Neuronal stem cell (in vitro differentiated cells): ENCODE measurements at regions not wholly inside any gene's neighbourhood (a gene's known extent, or its start where the extent isn't known, plus 50 kb on each side); places are given as distances from the start of the nearest gene placed in this dataset.
"Not testable (repeated sequence)": the region's sequence is repeated elsewhere in the genome, so short reads cannot be mapped to it uniquely, and the experiment has no call there.

Source experiments
- DNase-seq: peaks from one replicate; pipeline ENCODE4 v3.0.0-alpha.2; 2013; ENCODE audit warnings: low spot score
- H2AFZ ChIP-seq: one replicate; pipeline ENCODE4 v1.6.1; 2013; ENCODE audit warnings: mild to moderate bottlenecking, low read length, inconsistent platforms
- H2AK5ac ChIP-seq: 2 replicates; pipeline ENCODE4 v1.6.1; 2013; ENCODE audit warnings: low read depth, mild to moderate bottlenecking, inconsistent platforms, low read length, moderate library complexity, mixed read lengths
- H2BK120ac ChIP-seq: 2 replicates; pipeline ENCODE4 v1.6.1; 2013; ENCODE audit warnings: low read depth, mild to moderate bottlenecking, inconsistent platforms, low read length, moderate library complexity, mixed read lengths
- H2BK12ac ChIP-seq: one replicate; pipeline ENCODE4 v1.6.1; 2013; ENCODE audit warnings: low read length, inconsistent platforms
- H2BK15ac ChIP-seq: 2 replicates; pipeline ENCODE4 v1.6.1; 2013; ENCODE audit warnings: mild to moderate bottlenecking, low read length, inconsistent platforms, mixed read lengths
- H2BK5ac ChIP-seq: one replicate; pipeline ENCODE4 v1.6.1; 2013; ENCODE audit warnings: inconsistent platforms, mild to moderate bottlenecking, low read length, moderate library complexity
- H3K14ac ChIP-seq: one replicate; pipeline ENCODE4 v1.6.1; 2013; ENCODE audit warnings: low read length, inconsistent platforms
- H3K18ac ChIP-seq: 2 replicates; pipeline ENCODE4 v1.6.1; 2013; ENCODE audit warnings: low read length, inconsistent platforms
- H3K23ac ChIP-seq: 2 replicates; pipeline ENCODE4 v1.6.1; 2013; ENCODE audit warnings: low read depth, mild to moderate bottlenecking, mixed read lengths, low read length, inconsistent platforms; ENCODE audit not compliant: poor library complexity
- H3K27ac ChIP-seq: replicated peaks from 3 replicates; pipeline ENCODE4 v1.5.1; 2013; ENCODE audit warnings: low read length, inconsistent platforms
- H3K27me3 ChIP-seq, 3 experiments: 2 replicates each; pipeline ENCODE4 v1.6.1; 2013; ENCODE audit warnings: low read length in 3 of 3, mild to moderate bottlenecking in 2 of 3, inconsistent platforms in 1 of 3, low read depth in 1 of 3, mixed read lengths in 1 of 3, moderate library complexity in 1 of 3; ENCODE audit not compliant: control insufficient read depth in 3 of 3, insufficient read depth in 3 of 3
- H3K36me3 ChIP-seq, 2 donors: replicated peaks in 1 of 2; 2 replicates each; pipeline ENCODE4 v1.6.1; 2013; ENCODE audit warnings: low read length in 2 of 2; ENCODE audit not compliant: control insufficient read depth in 2 of 2, insufficient read depth in 2 of 2
- H3K4ac ChIP-seq: 2 replicates; pipeline ENCODE4 v1.6.1; 2013; ENCODE audit warnings: inconsistent platforms, mild to moderate bottlenecking, low read length, moderate library complexity
- H3K4me1 ChIP-seq, 2 donors: 1 replicate in 1 of 2; 2 replicates in 1 of 2; pipeline ENCODE4 v1.6.1; 2013; ENCODE audit warnings: low read length in 2 of 2, low read depth in 1 of 2; ENCODE audit not compliant: control insufficient read depth in 2 of 2, insufficient read depth in 1 of 2
- H3K4me2 ChIP-seq: one replicate; pipeline ENCODE4 v1.6.1; 2013; ENCODE audit warnings: mild to moderate bottlenecking, low read length, inconsistent platforms; ENCODE audit not compliant: insufficient read depth, poor library complexity, severe bottlenecking
- H3K4me3 ChIP-seq, 2 donors: 2 replicates each; pipeline ENCODE4 v1.5.1; 2013; ENCODE audit warnings: low read length in 2 of 2, mild to moderate bottlenecking in 2 of 2, inconsistent platforms in 1 of 2, moderate library complexity in 1 of 2
- H3K79me1 ChIP-seq: one replicate; pipeline ENCODE4 v1.6.1; 2013; ENCODE audit warnings: low read depth, mild to moderate bottlenecking, inconsistent platforms, low read length, moderate library complexity
- H3K9ac ChIP-seq: one replicate; pipeline ENCODE4 v1.6.1; 2013; ENCODE audit warnings: mild to moderate bottlenecking, low read depth, low read length, inconsistent platforms; ENCODE audit not compliant: poor library complexity
- H3K9me3 ChIP-seq, 2 donors: replicated peaks in 1 of 2; 2 replicates each; pipeline versions ENCODE3 to v1.6.1; 2013; ENCODE audit warnings: low read length in 2 of 2, mild to moderate bottlenecking in 2 of 2, inconsistent platforms in 1 of 2, low read depth in 1 of 2, mixed read lengths in 1 of 2, moderate library complexity in 1 of 2; ENCODE audit not compliant: control insufficient read depth in 2 of 2, insufficient read depth in 1 of 2
- H4K8ac ChIP-seq: one replicate; pipeline ENCODE4 v1.6.1; 2013; ENCODE audit warnings: low read depth, mild to moderate bottlenecking, inconsistent platforms, low read length, moderate library complexity
- H4K91ac ChIP-seq: one replicate; pipeline ENCODE4 v1.6.1; 2013; ENCODE audit warnings: low read length, low read depth, mild to moderate bottlenecking, inconsistent platforms; ENCODE audit not compliant: poor library complexity
- WGBS, 2 donors: extraction: QIAGEN DNeasy Blood & Tissue Kit; methylation state at CpG; one replicate each; pipeline ENCODE4 v1.1.7; 2013; ENCODE audit warnings: missing lambda C conversion rate in 2 of 2, mixed read lengths in 1 of 2; ENCODE audit not compliant: insufficient read length in 2 of 2, insufficient replicate concordance in 1 of 2; ENCODE audit errors: extremely low coverage in 2 of 2; 5-methylcytosine and 5-hydroxymethylcytosine counted together

- not testable (repeated sequence) for H2BK15ac ChIP-seq, H3K4me1 ChIP-seq, H3K36me3 ChIP-seq, DNase-seq, H2BK120ac ChIP-seq, H3K4me3 ChIP-seq, H2AK5ac ChIP-seq, H2BK5ac ChIP-seq, H3K9ac ChIP-seq, H4K8ac ChIP-seq, H3K4me2 ChIP-seq, H3K79me1 ChIP-seq, H3K4ac ChIP-seq, H3K23ac ChIP-seq, H2BK12ac ChIP-seq, H4K91ac ChIP-seq, H3K9me3 ChIP-seq, H3K18ac ChIP-seq, H2AFZ ChIP-seq, H3K14ac ChIP-seq, H3K27ac ChIP-seq, H3K27me3 ChIP-seq
- WGBS, 2 donors = no CpG with 5 or more reads among the region's 28 CpGs
Observed at GRCh38 chr5:166810093-166810658, 1481.3 kb upstream of the WWC1 start.

DNA sequence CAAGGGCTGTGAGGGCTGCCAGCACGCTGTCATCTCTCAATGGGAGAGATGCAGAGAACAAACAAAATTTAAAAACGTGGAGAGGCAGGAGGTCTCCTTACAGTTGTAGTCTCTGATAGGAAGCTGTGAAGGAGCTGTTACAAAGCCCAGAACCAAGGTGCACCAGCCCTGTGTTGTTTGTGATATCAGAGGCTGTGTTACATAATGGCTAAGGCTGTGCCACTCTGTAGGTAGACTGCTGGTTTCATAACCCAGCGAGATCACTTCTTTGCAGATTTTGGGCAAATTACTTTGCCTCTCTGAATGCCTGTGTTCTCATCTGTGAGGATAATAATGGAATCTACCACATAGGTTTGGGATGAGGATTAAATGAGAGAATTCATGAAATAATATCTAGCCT, 1480.7 kb upstream of the WWC1 start:
- H3K79me1 ChIP-seq = no peaks in the 10 kb centered on the region

DNA sequence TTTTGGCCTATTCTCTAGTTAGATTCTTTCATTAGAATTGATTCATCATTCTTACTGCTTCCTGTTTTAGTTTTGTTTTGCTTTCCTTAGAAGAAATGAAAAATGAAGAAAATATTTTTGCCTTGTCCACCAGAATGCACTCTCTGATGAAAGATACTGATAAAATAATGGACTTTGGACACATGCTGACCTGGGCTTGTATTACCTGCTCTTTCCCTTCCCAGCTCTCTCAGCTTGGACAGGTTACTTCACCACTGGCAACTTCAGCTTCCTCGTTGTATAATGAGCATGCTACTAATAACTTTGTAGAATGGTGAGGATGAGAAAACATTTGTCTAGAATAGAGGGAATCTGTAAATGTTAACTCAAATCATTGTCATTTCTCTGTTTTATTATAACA, 1468.1 kb upstream of the WWC1 start:
- H3K23ac ChIP-seq = no peak overlapping the region
- no peaks in the 10 kb centered on the region for H3K36me3 ChIP-seq
- no peak overlapping the region for H3K9ac ChIP-seq
- no peak overlapping the region for H3K4ac ChIP-seq
- no peak overlapping the region for H2AFZ ChIP-seq
- H3K4me3 ChIP-seq = no peak overlapping the region
- no peak for DNase-seq
- no peak overlapping the region for H2BK15ac ChIP-seq
- H3K27ac ChIP-seq = no peak overlapping the region
- H4K91ac ChIP-seq = no peak overlapping the region
- no peaks in the 10 kb centered on the region for H3K79me1 ChIP-seq
- H3K18ac ChIP-seq = no peak overlapping the region
- no peak overlapping the region for H4K8ac ChIP-seq
- no peak overlapping the region for H2BK12ac ChIP-seq
- H2AK5ac ChIP-seq = no peak overlapping the region
- H3K27me3 ChIP-seq = no peaks in the 10 kb centered on the region
- no peak overlapping the region for H2BK5ac ChIP-seq
- H3K9me3 ChIP-seq = no peaks in the 10 kb centered on the region
- no peak overlapping the region for H3K4me2 ChIP-seq
- H3K4me1 ChIP-seq = no peaks in the 10 kb centered on the region
- H3K14ac ChIP-seq = no peak overlapping the region
- no CpG with 5 or more reads among the region's 1 CpG for WGBS, 2 donors
- no peak overlapping the region for H2BK120ac ChIP-seq

More for the DNA sequence above, 1480.7 kb upstream of the WWC1 start:
- Histone ChIP-seq H3K23ac (no peak overlapping the region), H3K9me3 (peaks cover 0 to 2% of the 10 kb centered on the region in 2 donors), H2AK5ac (no peak overlapping the region), H3K9ac (no peak overlapping the region), H4K8ac (no peak overlapping the region), H3K36me3 (no peaks in the 10 kb centered on the region), H3K4me3 (no peak overlapping the region), H2AFZ (no peak overlapping the region), H2BK5ac (no peak overlapping the region), H2BK12ac (no peak overlapping the region), H3K4me1 (peaks cover 0 to under 1% of the 10 kb centered on the region in 2 donors), H4K91ac (no peak overlapping the region), H3K27me3 (no peaks in the 10 kb centered on the region), H3K18ac (no peak overlapping the region), H3K4ac (no peak overlapping the region), H2BK120ac (no peak overlapping the region), H3K4me2 (no peak overlapping the region), H3K14ac (no peak overlapping the region), H2BK15ac (no peak overlapping the region), H3K27ac (no peak overlapping the region)
- WGBS, 2 donors = no CpG with 5 or more reads among the region's 3 CpGs
- no peak for DNase-seq

DNA sequence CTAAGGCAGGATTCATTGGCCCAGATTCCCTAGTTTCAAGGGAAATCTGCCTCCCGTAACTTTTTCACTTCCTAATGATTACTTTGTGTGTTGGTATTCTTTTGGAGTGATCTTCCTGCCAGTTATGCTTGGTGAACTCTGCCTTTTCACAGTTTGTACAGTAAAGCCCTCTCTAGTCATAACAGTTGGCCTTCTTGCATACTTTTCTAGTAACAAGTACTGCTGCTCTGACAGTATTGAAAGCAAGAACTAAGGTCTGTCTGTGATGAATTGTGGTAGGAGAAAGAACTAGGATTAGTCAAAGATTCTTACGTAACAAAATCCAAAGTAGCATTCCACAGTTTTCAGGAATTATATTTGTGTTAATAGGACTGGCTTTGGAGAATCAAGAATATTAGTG, 1457.2 kb upstream of the WWC1 start:
- no peaks in the 10 kb centered on the region for H3K36me3 ChIP-seq
- no peak overlapping the region for H4K8ac ChIP-seq
- H4K91ac ChIP-seq = no peak overlapping the region
- H3K18ac ChIP-seq = no peak overlapping the region
- no peak overlapping the region for H3K4me2 ChIP-seq
- H2BK5ac ChIP-seq = no peak overlapping the region
- no peaks in the 10 kb centered on the region for H3K9me3 ChIP-seq
- no peak overlapping the region for H2AFZ ChIP-seq
- H3K4me3 ChIP-seq = no peak overlapping the region
- H2AK5ac ChIP-seq = no peak overlapping the region
- peaks cover 0 to 2% of the 10 kb centered on the region in 2 donors for H3K4me1 ChIP-seq
- H3K23ac ChIP-seq = no peak overlapping the region
- H2BK120ac ChIP-seq = no peak overlapping the region
- H3K79me1 ChIP-seq = no peaks in the 10 kb centered on the region
- no peak overlapping the region for H3K14ac ChIP-seq
- no peak overlapping the region for H2BK15ac ChIP-seq
- H3K27me3 ChIP-seq = no peaks in the 10 kb centered on the region
- H3K27ac ChIP-seq = no peak overlapping the region
- no peak overlapping the region for H3K4ac ChIP-seq
- no CpG with 5 or more reads among the region's 2 CpGs for WGBS, 2 donors
- H3K9ac ChIP-seq = no peak overlapping the region
- no peak overlapping the region for H2BK12ac ChIP-seq
- no peak for DNase-seq
